ENCODE measurements at regions not wholly inside any gene's neighbourhood (a gene's known extent, or its start where the extent isn't known, plus 50 kb on each side); places are given as distances from the start of the nearest gene placed in this dataset.
A peak's percentile ranks its signal among the peaks of the same experiment; 100 is the strongest.

DNA sequence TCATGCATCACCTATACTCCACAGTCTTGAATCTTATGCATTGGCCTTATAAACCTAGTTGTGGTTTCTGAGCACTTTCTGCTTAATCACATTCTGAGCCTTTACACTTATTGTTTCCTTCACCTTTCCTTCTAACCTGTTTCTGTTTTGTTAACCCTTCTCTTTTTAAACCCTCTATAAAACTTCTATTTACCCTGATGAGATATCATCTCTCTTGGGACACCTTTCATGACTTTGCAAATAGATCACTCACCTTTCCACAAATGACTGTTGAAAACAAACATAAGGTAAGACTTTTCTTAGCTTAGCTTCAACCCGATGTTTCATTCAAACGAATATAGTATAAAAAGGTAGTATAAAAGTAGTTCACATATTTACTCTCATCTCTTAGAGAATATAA is 483.6 kb downstream of the FAM181B start:
- no peaks in the 10 kb centered on the region for H3K36me3 Mint-ChIP-seq
- peak overlapping the region in 1 of 7 donors; percentile 16 for H3K27ac Mint-ChIP-seq
- no peak overlapping the region for H3K27ac ChIP-seq (ENCODE audit: low read depth, low read length)
- POLR2A ChIA-PET (ENCODE audit: partially characterized antibody): no interaction called here
- H3K9me3 Mint-ChIP-seq: no peaks in the 10 kb centered on the region
- H3K36me3 ChIP-seq (ENCODE audit: insufficient read depth, low read length): no peaks in the 10 kb centered on the region
- H3K27me3 ChIP-seq (ENCODE audit: insufficient read depth, low read length): no peaks in the 10 kb centered on the region
- H3K4me1 Mint-ChIP-seq: no peaks in the 10 kb centered on the region
- no peaks in the 10 kb centered on the region for H3K9me3 ChIP-seq (ENCODE audit: control insufficient read depth in 1 of 2, low read length in 2 of 2)
- no peaks in the 10 kb centered on the region for H3K27me3 Mint-ChIP-seq
- no peak for DNase-seq
- CTCF ChIA-PET (ENCODE audit: partially characterized antibody): no interaction called here
- H3K4me1 ChIP-seq (ENCODE audit: insufficient read depth, low read length): no peaks in the 10 kb centered on the region
- H3K4me3 Mint-ChIP-seq: no peak overlapping the region
- intact Hi-C loops (cut with micrococcal nuclease): no loop called here
- H3K4me3 ChIP-seq (ENCODE audit: low read length in 2 of 2): no peak overlapping the region

DNA sequence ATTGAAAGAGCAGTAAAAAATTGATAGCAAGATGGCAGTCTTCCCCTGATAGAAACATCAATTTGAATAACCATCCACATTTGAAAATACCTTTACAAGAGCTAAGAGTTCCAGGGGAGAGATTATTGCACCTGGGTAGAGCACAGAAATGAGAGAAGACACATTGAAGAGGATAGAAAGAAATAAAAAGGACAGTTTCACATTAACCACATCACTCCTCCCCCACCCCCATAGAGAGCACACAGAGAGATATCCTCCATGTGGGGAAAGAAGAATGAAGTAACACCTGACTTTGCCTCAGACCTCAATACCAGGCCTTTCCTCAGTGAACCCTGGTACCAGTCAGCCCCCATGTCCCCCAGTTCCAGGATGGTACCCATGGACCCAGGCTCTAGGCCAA is 486.7 kb downstream of the FAM181B start:
- Mint-ChIP-seq H3K4me1 (no peaks in the 10 kb centered on the region), H3K27ac (no peak overlapping the region), H3K27me3 (no peaks in the 10 kb centered on the region), H3K4me3 (no peak overlapping the region), H3K36me3 (no peaks in the 10 kb centered on the region), H3K9me3 (no peaks in the 10 kb centered on the region)
- intact Hi-C loops (cut with micrococcal nuclease): no loop called here
- ChIA-PET POLR2A (ENCODE audit: partially characterized antibody) (no interaction called here), CTCF (ENCODE audit: partially characterized antibody) (no interaction called here)
- no peak overlapping the region for H3K4me3 ChIP-seq (ENCODE audit: low read length in 2 of 2)
- no peaks in the 10 kb centered on the region for H3K36me3 ChIP-seq (ENCODE audit: insufficient read depth, low read length)
- no peak overlapping the region for H3K27ac ChIP-seq (ENCODE audit: low read depth, low read length)
- H3K9me3 ChIP-seq (ENCODE audit: control insufficient read depth in 1 of 2, low read length in 2 of 2): no peaks in the 10 kb centered on the region
- no peaks in the 10 kb centered on the region for H3K27me3 ChIP-seq (ENCODE audit: insufficient read depth, low read length)
- no peaks in the 10 kb centered on the region for H3K4me1 ChIP-seq (ENCODE audit: insufficient read depth, low read length)
- no peak for DNase-seq

DNA sequence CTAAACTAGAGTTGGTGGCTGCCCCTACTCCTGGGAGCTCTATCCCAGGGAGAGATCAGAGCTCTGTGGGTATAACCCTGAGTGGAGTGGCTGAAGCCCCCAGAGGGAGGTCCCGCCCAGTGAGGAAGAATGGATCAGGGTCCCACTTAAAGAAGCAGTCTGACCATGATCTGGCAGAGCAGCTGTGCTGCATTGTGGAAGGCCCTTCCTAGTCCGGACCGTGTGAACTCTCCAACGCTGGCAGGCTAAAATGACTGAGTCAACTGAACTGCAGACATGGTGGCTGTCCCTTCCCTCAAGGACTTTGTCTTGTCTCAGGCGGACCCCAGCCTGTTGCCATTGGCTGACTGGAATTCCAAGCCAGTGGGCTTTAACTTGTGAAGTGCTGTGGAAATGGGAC is 494.2 kb downstream of the FAM181B start:
- Histone ChIP-seq H3K9me3 (ENCODE audit: control insufficient read depth in 1 of 2, low read length in 2 of 2) (no peaks in the 10 kb centered on the region), H3K27ac (ENCODE audit: low read depth, low read length) (no peak overlapping the region), H3K36me3 (ENCODE audit: insufficient read depth, low read length) (no peaks in the 10 kb centered on the region), H3K4me3 (ENCODE audit: low read length in 2 of 2) (no peak overlapping the region), H3K4me1 (ENCODE audit: insufficient read depth, low read length) (no peaks in the 10 kb centered on the region), H3K27me3 (ENCODE audit: insufficient read depth, low read length) (no peaks in the 10 kb centered on the region)
- no peaks in the 10 kb centered on the region for H3K36me3 Mint-ChIP-seq
- no peak overlapping the region for H3K4me3 Mint-ChIP-seq
- ChIA-PET POLR2A (ENCODE audit: partially characterized antibody) (no interaction called here), CTCF (ENCODE audit: partially characterized antibody) (no interaction called here)
- no peak for DNase-seq
- H3K9me3 Mint-ChIP-seq: peaks cover 0 to 7% (median 3%) of the 10 kb centered on the region in 8 donors
- H3K27ac Mint-ChIP-seq: no peak overlapping the region
- intact Hi-C loops (cut with micrococcal nuclease): no loop called here
- no peaks in the 10 kb centered on the region for H3K27me3 Mint-ChIP-seq
- H3K4me1 Mint-ChIP-seq: no peaks in the 10 kb centered on the region

DNA sequence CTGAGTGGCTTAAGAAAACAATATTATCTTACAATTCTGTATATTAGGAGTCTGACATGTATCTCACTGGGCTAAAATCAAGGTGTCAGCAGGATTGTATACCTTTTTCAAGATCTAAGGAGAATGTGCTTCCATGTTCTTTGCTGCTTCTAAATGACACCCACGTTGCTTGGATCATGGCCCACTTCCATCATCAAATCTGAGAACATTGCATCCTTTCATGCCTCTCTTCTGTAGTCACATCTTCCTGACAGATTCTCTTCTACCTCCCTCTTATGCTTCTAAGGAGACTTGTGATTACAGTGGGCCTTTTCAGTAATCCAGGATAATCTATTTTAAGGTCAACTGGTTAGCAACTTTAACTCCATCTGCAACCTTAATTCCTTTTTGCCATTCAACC is 499.4 kb downstream of the FAM181B start:
- Mint-ChIP-seq H3K4me3 (no peak overlapping the region), H3K36me3 (no peaks in the 10 kb centered on the region), H3K27ac (no peak overlapping the region), H3K27me3 (no peaks in the 10 kb centered on the region), H3K4me1 (no peaks in the 10 kb centered on the region), H3K9me3 (peaks cover 0 to 7% (median 3%) of the 10 kb centered on the region in 8 donors)
- no peak overlapping the region for H3K4me3 ChIP-seq (ENCODE audit: low read length in 2 of 2)
- CTCF ChIA-PET (ENCODE audit: partially characterized antibody): no interaction called here
- H3K4me1 ChIP-seq (ENCODE audit: insufficient read depth, low read length): no peaks in the 10 kb centered on the region
- no peaks in the 10 kb centered on the region for H3K9me3 ChIP-seq (ENCODE audit: control insufficient read depth in 1 of 2, low read length in 2 of 2)
- intact Hi-C loops (cut with micrococcal nuclease): no loop called here
- H3K36me3 ChIP-seq (ENCODE audit: insufficient read depth, low read length): no peaks in the 10 kb centered on the region
- DNase-seq: peak in 1 of 5 donors; percentile 19
- H3K27me3 ChIP-seq (ENCODE audit: insufficient read depth, low read length): no peaks in the 10 kb centered on the region
- no peak overlapping the region for H3K27ac ChIP-seq (ENCODE audit: low read depth, low read length)
- POLR2A ChIA-PET (ENCODE audit: partially characterized antibody): no interaction called here

DNA sequence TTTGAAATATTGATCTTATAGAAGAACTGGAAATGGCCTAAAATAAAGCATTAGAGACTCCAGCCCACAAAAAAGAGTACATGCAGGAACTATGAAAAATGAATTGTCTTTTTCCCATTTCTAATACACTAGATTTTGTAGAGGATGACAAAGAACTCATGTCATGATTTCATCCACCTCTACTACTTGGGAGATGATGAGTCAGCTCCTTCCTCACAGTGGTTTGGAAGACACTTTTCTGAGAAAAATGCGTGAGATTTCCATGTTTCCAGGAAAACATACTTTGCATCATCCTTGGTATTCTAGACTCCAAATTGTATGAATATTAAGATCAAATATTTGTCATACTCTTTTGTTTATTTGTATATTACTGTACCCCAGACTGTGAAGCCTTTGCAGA is 500.5 kb downstream of the FAM181B start:
- DNase-seq: no peak
- Histone ChIP-seq H3K27me3 (ENCODE audit: insufficient read depth, low read length) (no peaks in the 10 kb centered on the region), H3K27ac (ENCODE audit: low read depth, low read length) (no peak overlapping the region), H3K36me3 (ENCODE audit: insufficient read depth, low read length) (no peaks in the 10 kb centered on the region), H3K4me1 (ENCODE audit: insufficient read depth, low read length) (no peaks in the 10 kb centered on the region), H3K4me3 (ENCODE audit: low read length in 2 of 2) (no peak overlapping the region), H3K9me3 (ENCODE audit: control insufficient read depth in 1 of 2, low read length in 2 of 2) (no peaks in the 10 kb centered on the region)
- H3K27me3 Mint-ChIP-seq: no peaks in the 10 kb centered on the region
- no peaks in the 10 kb centered on the region for H3K4me1 Mint-ChIP-seq
- no peaks in the 10 kb centered on the region for H3K36me3 Mint-ChIP-seq
- H3K9me3 Mint-ChIP-seq: peaks cover 0 to 2% (median 0%) of the 10 kb centered on the region in 8 donors
- intact Hi-C loops (cut with micrococcal nuclease): no loop called here
- ChIA-PET POLR2A (ENCODE audit: partially characterized antibody) (no interaction called here), CTCF (ENCODE audit: partially characterized antibody) (no interaction called here)
- no peak overlapping the region for H3K4me3 Mint-ChIP-seq
- no peak overlapping the region for H3K27ac Mint-ChIP-seq

DNA sequence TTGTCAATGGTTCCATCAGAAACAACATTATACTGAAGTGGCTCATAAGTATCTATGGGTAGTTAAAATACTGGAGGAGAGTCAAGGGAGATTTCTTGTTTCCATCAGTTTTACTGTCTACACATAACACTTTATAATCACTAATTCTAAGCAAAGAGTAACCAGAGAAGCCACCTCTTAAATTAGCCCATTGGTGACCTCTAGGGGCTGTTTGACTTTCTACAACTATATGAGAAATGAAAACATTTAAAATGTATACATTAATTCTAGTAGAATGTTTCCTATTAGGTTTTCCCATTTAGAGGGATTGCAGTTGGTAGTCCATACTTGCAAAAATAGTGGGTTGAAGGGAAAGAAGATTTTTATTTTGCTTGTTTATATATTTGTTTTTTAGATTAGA is 504.3 kb downstream of the FAM181B start:
- Histone ChIP-seq H3K36me3 (ENCODE audit: insufficient read depth, low read length) (no peaks in the 10 kb centered on the region), H3K4me3 (ENCODE audit: low read length in 2 of 2) (no peak overlapping the region), H3K27ac (ENCODE audit: low read depth, low read length) (no peak overlapping the region), H3K9me3 (ENCODE audit: control insufficient read depth in 1 of 2, low read length in 2 of 2) (no peaks in the 10 kb centered on the region), H3K27me3 (ENCODE audit: insufficient read depth, low read length) (no peaks in the 10 kb centered on the region), H3K4me1 (ENCODE audit: insufficient read depth, low read length) (no peaks in the 10 kb centered on the region)
- Mint-ChIP-seq H3K4me1 (no peaks in the 10 kb centered on the region), H3K9me3 (peaks cover 0 to 1% (median 0%) of the 10 kb centered on the region in 8 donors), H3K27ac (no peak overlapping the region), H3K27me3 (no peaks in the 10 kb centered on the region), H3K4me3 (no peak overlapping the region), H3K36me3 (no peaks in the 10 kb centered on the region)
- intact Hi-C loops (cut with micrococcal nuclease): loop anchor here (1.0 kb wide), 1 partner anchor 585 kb away; no protein-coding TSS in a partner anchor
- DNase-seq: peak in 3 of 5 donors; percentile 6 to 12 (median 8)
- ChIA-PET CTCF (ENCODE audit: partially characterized antibody) (interaction anchor here (0.9 kb wide), 1 partner anchor 584 kb away, joined by 4 read pairs; no protein-coding TSS in a partner anchor), POLR2A (ENCODE audit: partially characterized antibody) (no interaction called here)

DNA sequence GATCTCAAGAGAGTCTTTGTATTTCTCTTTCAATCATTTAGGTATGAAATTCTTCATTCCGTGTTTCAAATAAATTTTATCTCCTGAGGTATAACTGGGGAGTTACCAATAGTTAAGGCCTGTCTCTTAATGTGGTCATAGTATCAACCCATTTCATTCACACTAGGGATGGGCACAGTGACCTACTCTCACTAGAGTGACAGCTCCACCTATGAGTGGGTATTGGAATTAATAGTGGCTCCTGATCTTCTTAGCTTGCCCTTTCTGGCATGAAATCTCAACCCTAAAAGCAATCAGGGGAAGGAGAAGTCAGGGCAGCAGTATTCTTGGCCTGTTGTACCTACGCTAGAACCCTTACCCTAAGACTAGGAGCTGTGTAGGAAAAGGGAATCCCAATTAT is 507.7 kb downstream of the FAM181B start:
- H3K27ac Mint-ChIP-seq: no peak overlapping the region
- H3K9me3 ChIP-seq (ENCODE audit: control insufficient read depth in 1 of 2, low read length in 2 of 2): no peaks in the 10 kb centered on the region
- H3K27me3 Mint-ChIP-seq: no peaks in the 10 kb centered on the region
- no peak for DNase-seq
- peaks cover 0 to 6% (median under 1%) of the 10 kb centered on the region in 8 donors for H3K9me3 Mint-ChIP-seq
- POLR2A ChIA-PET (ENCODE audit: partially characterized antibody): no interaction called here
- intact Hi-C loops (cut with micrococcal nuclease): no loop called here
- H3K4me3 Mint-ChIP-seq: no peak overlapping the region
- H3K36me3 ChIP-seq (ENCODE audit: insufficient read depth, low read length): no peaks in the 10 kb centered on the region
- H3K27me3 ChIP-seq (ENCODE audit: insufficient read depth, low read length): no peaks in the 10 kb centered on the region
- no peak overlapping the region for H3K4me3 ChIP-seq (ENCODE audit: low read length in 2 of 2)
- H3K36me3 Mint-ChIP-seq: no peaks in the 10 kb centered on the region
- H3K27ac ChIP-seq (ENCODE audit: low read depth, low read length): no peak overlapping the region
- no peaks in the 10 kb centered on the region for H3K4me1 ChIP-seq (ENCODE audit: insufficient read depth, low read length)
- CTCF ChIA-PET (ENCODE audit: partially characterized antibody): interaction anchor here (1.5 kb wide), 1 partner anchor 438 kb away, joined by 9 read pairs; no protein-coding TSS in a partner anchor
- no peaks in the 10 kb centered on the region for H3K4me1 Mint-ChIP-seq

DNA sequence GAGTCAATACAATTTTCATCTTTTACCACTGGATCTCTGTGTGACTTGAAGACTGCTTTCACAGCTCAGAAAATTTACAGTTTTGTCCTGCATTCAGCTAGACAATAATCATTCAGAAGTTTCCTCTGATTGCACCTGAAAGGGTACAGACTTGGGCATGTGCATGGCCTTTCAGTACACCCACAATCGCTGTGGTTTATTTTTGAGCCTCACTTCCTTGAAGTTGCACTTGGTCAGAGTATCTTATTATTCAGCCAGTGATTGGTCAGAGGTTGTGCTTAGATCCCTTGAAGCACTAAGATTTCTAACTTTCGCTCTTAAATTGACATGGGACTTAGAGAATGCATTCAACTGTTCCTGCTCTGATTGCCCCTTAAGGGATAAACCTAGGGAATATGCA is 508.2 kb downstream of the FAM181B start:
- Mint-ChIP-seq H3K9me3 (peaks cover 0 to 6% (median under 1%) of the 10 kb centered on the region in 8 donors), H3K27me3 (no peaks in the 10 kb centered on the region), H3K36me3 (no peaks in the 10 kb centered on the region), H3K27ac (no peak overlapping the region), H3K4me3 (no peak overlapping the region), H3K4me1 (no peaks in the 10 kb centered on the region)
- DNase-seq: no peak
- Histone ChIP-seq H3K27me3 (ENCODE audit: insufficient read depth, low read length) (no peaks in the 10 kb centered on the region), H3K27ac (ENCODE audit: low read depth, low read length) (no peak overlapping the region), H3K36me3 (ENCODE audit: insufficient read depth, low read length) (no peaks in the 10 kb centered on the region), H3K9me3 (ENCODE audit: control insufficient read depth in 1 of 2, low read length in 2 of 2) (no peaks in the 10 kb centered on the region), H3K4me3 (ENCODE audit: low read length in 2 of 2) (no peak overlapping the region), H3K4me1 (ENCODE audit: insufficient read depth, low read length) (no peaks in the 10 kb centered on the region)
- POLR2A ChIA-PET (ENCODE audit: partially characterized antibody): no interaction called here
- intact Hi-C loops (cut with micrococcal nuclease): no loop called here
- CTCF ChIA-PET (ENCODE audit: partially characterized antibody): no interaction called here

Measured in CD4-positive, alpha-beta memory T cell (primary cell).